Progenitor cell of endocrine pancreas (in vitro differentiated cells): ENCODE measurements at regions not wholly inside any gene's neighbourhood (a gene's known extent, or its start where the extent isn't known, plus 50 kb on each side); places are given as distances from the start of the nearest gene placed in this dataset.

ENCODE experiments used
- DNase-seq: peaks from one replicate; pipeline ENCODE4 v3.0.0; 2021; ENCODE audit warnings: low spot score; ENCODE audit not compliant: unreplicated experiment
- H3K27ac Mint-ChIP-seq: 2 replicates; pipeline ENCODE4 v1.8.0; 2021; ENCODE audit warnings: mild to moderate bottlenecking, moderate library complexity, mixed read lengths
- H3K27me3 Mint-ChIP-seq: 2 replicates; pipeline ENCODE4 v1.8.0; 2021; ENCODE audit warnings: mixed read lengths
- H3K36me3 Mint-ChIP-seq: 2 replicates; pipeline ENCODE4 v1.8.0; 2022; ENCODE audit warnings: mixed read lengths; ENCODE audit not compliant: insufficient read depth
- H3K4me1 Mint-ChIP-seq: 2 replicates; pipeline ENCODE4 v1.8.0; 2021; ENCODE audit warnings: low read depth, mixed read lengths
- H3K4me3 Mint-ChIP-seq: 2 replicates; pipeline ENCODE4 v1.8.0; 2021; ENCODE audit warnings: low read depth, mild to moderate bottlenecking, moderate library complexity, mixed read lengths
- H3K9me3 Mint-ChIP-seq: 2 replicates; pipeline ENCODE4 v1.8.0; 2021; ENCODE audit warnings: low read depth, mixed read lengths
- TF ChIP-seq, protein P1 (sequence below): fragments of 200-600 bp; sonication (generic); IDR thresholded peaks from one replicate; pipeline ENCODE4 v1.5.0; 2021; ENCODE audit warnings: antibody characterized with exemption, mild to moderate bottlenecking; ENCODE audit not compliant: unreplicated experiment

GRCh38 chr10:4094751-4095150 lies 309.7 kb upstream of the KLF6 start:
- H3K4me3 Mint-ChIP-seq, result no peak overlapping the region
- H3K27me3 Mint-ChIP-seq, result no peaks in the 10 kb centered on the region
- TF ChIP-seq, protein P1, sequence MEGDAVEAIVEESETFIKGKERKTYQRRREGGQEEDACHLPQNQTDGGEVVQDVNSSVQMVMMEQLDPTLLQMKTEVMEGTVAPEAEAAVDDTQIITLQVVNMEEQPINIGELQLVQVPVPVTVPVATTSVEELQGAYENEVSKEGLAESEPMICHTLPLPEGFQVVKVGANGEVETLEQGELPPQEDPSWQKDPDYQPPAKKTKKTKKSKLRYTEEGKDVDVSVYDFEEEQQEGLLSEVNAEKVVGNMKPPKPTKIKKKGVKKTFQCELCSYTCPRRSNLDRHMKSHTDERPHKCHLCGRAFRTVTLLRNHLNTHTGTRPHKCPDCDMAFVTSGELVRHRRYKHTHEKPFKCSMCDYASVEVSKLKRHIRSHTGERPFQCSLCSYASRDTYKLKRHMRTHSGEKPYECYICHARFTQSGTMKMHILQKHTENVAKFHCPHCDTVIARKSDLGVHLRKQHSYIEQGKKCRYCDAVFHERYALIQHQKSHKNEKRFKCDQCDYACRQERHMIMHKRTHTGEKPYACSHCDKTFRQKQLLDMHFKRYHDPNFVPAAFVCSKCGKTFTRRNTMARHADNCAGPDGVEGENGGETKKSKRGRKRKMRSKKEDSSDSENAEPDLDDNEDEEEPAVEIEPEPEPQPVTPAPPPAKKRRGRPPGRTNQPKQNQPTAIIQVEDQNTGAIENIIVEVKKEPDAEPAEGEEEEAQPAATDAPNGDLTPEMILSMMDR, result no peak
- H3K27ac Mint-ChIP-seq, result no peak overlapping the region
- no peak for DNase-seq
- H3K9me3 Mint-ChIP-seq, result no peaks in the 10 kb centered on the region
- peaks cover 6% of the 10 kb centered on the region for H3K4me1 Mint-ChIP-seq
- no peaks in the 10 kb centered on the region for H3K36me3 Mint-ChIP-seq

DNA sequence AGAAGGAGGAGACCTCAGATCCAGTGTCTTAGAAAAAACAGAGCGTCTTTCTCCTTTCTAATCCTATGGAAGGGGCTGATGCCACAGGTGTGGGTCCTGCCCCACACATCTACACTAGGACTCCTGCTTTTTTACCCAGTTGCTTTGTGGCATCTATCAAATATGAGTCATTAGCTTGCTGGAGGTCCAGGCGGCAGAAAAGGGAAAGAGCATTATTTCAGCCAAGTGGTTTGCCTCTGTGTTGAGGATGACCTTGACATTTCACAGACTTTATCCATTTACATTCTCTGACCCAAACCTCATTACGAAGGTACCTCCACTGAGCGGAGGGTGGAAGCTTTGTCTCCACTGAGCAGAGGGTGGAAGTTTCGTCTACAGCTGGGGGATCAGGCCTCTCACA lies 308.4 kb upstream of the KLF6 start:
- Mint-ChIP-seq H3K4me3 (no peak overlapping the region), H3K27ac (no peak overlapping the region), H3K27me3 (no peaks in the 10 kb centered on the region), H3K36me3 (no peaks in the 10 kb centered on the region), H3K4me1 (peaks cover under 1% of the 10 kb centered on the region), H3K9me3 (no peaks in the 10 kb centered on the region)
- TF ChIP-seq, protein P1, result no peak
- no peak for DNase-seq

- no peaks in the 10 kb centered on the region for H3K4me1 Mint-ChIP-seq
- no peak overlapping the region for H3K27ac Mint-ChIP-seq
- no peaks in the 10 kb centered on the region for H3K9me3 Mint-ChIP-seq
- DNase-seq, result no peak
- TF ChIP-seq, protein P1, result no peak
- no peaks in the 10 kb centered on the region for H3K36me3 Mint-ChIP-seq
- H3K27me3 Mint-ChIP-seq, result no peaks in the 10 kb centered on the region
- H3K4me3 Mint-ChIP-seq, result no peak overlapping the region
Measured at GRCh38 chr10:4088354-4089066, 303.5 kb upstream of the KLF6 start.

DNA sequence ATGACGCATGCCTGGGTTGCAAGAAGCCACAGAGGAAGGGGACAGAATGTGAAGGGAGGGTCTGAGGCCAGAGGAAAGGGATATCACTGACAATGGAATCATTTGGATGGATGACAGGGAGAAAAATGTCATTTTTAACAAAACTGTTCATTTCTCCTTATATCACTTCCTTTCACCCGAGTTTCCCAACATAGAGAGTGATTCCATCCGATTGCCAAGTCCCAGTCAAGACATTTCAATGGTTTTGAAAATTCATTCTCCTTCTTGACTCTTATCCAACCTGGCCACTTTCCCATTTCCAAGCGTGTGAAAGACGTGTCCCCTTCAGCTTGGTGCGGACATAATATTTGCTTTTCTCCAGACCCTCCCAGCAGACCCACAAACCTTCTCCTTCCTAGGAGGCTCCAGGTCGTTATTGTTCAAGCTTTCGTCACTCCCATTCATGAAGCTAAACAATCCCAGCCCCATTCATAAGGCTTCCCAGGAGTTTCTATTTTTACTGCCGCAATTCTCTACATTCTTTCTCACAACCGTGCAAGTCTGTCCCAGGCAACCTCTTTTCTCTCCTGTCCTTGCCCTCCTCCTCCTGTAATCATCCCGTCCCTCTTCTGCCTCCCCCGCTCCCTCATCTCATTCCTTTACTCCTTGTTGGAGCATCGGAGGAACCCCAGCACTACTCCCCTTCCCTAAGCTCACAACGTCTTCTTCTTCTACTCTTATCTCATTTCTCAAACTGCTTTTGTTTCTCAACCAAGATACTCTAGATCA lies 301.3 kb upstream of the KLF6 start:
- no peaks in the 10 kb centered on the region for H3K27me3 Mint-ChIP-seq
- no peak overlapping the region for H3K27ac Mint-ChIP-seq
- TF ChIP-seq, protein P1, result no peak
- H3K4me1 Mint-ChIP-seq, result no peaks in the 10 kb centered on the region
- H3K36me3 Mint-ChIP-seq, result no peaks in the 10 kb centered on the region
- H3K4me3 Mint-ChIP-seq, result no peak overlapping the region
- DNase-seq, result no peak
- H3K9me3 Mint-ChIP-seq, result no peaks in the 10 kb centered on the region

DNA sequence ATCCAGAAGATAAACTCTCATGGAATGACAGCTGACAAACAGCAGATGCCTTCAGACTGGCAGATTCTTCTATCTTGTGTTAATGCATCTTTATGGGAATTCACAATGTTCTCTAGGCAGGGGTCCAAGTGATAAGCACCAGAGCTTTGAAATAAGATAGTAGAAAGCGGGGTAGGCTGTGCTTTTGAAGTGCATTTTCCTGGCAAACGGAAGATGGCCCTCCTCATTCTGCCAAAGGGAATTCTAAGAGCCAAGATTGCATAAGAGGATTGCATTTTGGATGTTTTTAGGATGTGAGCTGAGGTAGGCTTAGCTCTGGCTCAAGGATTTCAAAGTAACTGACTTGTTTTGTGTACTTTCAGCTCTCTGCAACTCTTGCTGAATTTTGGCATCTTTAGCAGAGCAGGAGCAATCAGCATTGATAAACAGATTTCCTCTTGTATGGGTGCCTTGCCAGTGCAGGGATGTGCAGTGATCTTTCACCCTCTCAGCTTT lies 298.5 kb upstream of the KLF6 start:
- Mint-ChIP-seq H3K4me3 (no peak overlapping the region), H3K27ac (no peak overlapping the region), H3K4me1 (no peaks in the 10 kb centered on the region), H3K9me3 (no peaks in the 10 kb centered on the region), H3K36me3 (no peaks in the 10 kb centered on the region), H3K27me3 (no peaks in the 10 kb centered on the region)
- DNase-seq, result no peak
- TF ChIP-seq, protein P1, result no peak
